GM21529 (cell line): ENCODE measurements at regions not wholly inside any gene's neighbourhood (a gene's known extent, or its start where the extent isn't known, plus 50 kb on each side); places are given as distances from the start of the nearest gene placed in this dataset.
"Not testable (repeated sequence)": the region's sequence is repeated elsewhere in the genome, so short reads cannot be mapped to it uniquely, and the experiment has no call there.

Source experiments
- ATAC-seq: cut with Tn5 transposase; IDR thresholded peaks from one replicate; pipeline ENCODE4 v1.9.1; 2021; ENCODE audit not compliant: unreplicated experiment

DNA sequence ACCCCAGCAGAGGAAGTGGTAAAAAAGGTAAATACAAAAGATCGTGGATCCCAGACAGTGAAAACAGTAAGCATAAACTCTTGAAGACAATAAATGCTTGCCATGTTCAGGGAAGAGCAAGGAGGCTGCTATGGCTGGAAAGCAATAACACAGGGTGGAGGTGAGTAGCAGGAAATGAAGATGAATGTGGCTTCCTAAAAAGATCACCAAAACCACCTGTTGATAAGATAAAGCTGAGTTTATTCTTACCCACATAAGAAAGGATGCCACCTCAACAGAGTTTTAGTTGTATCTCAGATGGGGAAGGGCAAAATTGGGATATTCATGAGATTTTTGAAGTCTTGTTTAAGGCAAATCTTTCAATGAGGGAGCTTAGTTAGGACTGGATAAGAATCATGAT is 273.3 kb downstream of the MSX2 start:
- no peak for ATAC-seq

DNA sequence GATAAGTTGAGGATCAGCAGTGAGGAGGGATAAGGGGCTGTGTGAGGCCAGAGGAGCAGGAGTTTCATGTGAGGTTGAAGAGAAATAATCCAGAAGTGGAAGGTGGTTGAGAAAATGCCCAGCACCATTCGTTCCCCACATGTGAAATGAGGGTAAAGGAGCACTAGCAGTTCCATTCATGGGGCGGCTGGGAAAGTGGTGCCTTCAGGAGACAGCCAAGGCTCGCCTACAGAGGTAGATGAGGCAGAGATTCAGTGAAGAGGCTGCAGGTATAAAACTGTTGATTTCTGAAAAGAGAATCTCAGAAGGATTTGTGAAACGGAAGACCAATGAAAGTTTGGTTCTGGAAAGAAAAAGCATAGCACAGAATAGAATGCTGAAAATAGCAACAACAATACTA is 272.6 kb downstream of the MSX2 start:
- no peak for ATAC-seq

DNA sequence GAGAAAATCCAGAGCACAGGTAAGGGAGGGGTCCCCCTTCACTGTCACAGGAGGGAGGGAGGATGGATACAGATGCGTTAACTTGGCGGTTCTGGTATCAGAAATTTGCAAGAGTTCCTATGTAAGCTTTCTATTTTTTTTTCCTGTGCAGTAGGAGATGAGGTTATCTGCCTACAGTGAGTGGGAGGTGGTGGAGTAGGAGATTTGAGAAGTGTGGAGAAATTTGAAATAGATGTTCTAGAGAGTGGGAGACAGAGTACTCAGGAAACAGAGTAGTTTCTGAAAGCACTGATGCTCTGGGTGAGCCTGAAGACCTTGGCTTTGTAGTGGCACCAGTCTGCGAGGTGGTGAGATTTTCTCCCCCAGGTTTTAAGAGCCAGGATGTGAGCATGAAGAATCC is 271.4 kb downstream of the MSX2 start:
- no peak for ATAC-seq

DNA sequence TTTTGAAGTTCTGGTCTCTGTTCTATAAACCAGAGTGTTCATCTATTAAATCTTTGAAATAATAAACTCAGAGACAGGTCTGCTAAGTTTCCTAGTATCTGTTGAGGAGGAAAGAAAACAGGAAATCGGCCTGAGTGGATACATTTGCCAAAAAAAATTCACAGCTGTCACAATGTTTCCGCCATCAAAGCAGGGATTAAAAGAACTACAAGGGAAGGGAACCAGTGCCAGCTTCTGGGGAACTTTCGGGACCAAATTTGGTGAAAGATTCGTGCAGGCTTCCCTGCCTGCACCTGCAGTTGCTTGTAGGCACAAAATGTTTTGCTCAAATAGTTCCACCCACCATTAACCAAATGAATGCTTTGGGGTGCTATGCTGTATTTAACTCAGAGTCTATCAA is 267.5 kb downstream of the MSX2 start:
- ATAC-seq: no peak

DNA sequence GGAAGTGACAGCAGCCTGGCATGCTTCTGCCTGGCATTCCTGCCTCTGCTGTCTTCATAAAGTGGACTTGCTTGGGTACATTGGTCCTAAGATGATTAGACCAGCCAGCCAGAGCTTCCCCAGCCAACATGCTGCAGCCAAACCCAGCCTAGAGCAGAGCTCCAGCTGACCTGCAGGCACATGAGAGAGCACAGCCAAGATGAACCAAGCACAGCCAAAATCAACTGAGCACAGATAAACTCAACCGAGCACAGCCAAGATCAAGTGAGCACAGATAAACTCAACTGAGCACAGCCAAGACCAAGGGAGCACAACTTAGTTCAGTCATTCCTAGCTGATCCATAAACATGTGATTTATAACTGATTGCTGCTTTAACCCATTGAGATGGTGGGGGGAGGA is 266.5 kb downstream of the MSX2 start:
- ATAC-seq: no peak

DNA sequence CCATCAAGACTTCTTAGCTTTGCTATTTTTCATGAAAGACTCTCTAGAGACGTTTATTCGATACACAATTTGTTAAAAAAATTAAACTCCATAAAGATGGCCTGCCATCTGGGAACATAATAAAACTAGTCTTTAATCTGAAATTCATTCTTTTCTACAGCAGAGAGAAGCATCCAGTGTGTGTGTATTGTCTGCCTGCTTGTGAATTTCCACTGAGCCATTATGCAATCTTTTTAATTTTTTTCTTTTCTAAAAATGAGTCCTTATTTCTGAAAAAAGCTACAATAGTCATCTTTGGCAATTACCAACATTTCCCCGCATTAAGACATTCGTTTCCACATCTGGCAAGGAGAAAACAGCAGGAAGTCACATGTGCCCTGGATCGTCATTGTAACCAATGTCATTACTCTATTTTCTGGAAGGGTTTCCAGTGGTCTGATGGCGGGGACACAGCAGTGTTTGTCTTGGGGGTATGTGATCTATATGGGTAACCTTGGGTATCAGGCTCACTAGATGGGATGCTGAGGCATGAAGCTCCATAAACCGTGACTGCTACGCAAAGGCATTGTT is 263.1 kb downstream of the MSX2 start:
- ATAC-seq: no peak

DNA sequence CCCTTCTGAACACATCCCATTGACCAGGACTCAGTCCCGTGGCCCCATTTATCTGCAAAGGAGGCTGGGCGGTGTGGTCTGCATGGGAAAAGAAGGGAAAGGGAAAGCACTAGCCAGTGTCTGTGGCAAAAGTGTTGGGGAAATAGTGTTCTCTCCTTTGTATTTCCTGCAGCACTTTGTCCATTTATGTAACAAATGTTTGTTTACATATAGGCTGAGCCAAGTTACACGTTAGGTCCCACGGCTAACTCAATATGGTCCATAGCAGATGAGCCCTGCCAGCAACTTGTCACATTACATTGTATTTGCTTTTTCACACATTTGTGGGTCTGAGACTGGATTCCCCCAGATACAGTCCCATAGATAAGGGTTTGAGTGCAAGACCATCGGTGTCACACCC is 260.5 kb downstream of the MSX2 start:
- no peak for ATAC-seq

DNA sequence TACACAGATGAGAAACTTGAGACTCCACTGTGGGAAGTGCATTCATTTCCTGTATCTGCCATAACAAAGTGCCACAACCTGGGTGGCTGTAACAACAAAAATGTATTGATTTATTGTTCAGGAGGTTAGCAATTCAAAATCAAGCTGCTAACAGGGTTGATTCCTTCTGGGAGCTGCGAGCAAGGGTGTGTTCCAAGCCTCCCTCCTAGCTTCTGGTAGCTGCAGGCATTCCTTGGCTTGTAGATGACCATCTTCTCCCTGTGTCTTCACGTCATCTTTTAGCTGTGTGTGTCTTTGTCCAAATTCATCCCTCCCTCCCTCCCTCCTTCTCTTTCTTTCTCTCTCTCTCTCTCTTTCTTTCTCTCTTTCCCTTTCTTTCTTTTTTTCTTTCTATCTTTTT is 258.1 kb downstream of the MSX2 start:
- ATAC-seq: no peak

DNA sequence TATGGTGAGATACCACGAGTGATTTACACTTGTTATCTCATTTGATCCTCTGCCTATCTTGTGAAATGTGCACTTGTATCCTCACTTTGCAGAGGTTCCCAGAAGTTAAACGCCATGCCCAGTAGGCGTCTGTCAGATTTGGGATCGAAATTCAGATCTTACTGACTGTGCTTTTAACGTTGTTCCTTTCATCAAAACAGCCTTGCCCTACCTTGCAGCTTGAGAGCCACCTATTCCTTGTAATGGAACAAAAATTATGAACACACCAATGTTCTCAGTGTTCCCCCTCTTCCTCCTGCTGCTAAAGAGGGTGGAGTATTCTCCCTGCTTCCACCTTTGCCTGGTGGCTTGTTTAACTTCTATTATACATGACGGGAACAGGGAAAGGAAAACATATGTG is 257.0 kb downstream of the MSX2 start:
- ATAC-seq: no peak

DNA sequence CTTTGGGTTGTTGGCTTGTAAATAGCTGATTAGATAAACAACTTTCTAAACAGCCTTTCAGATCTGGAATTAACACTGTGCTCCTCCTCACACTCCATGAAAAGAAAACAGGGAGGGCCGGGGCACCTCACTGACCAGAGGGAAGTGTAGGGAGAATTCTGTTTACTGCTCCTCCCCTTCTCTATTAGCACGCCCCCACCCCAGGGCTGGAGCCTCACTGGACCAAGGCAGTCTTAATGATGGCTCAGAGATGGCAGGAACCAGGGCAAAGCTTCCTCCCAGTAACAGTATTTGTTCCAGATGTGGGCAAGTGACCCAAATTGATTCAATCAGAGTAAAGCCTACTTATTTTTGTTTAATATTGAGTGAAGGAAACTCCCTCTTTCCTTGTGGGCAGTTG is 256.6 kb downstream of the MSX2 start:
- ATAC-seq: no peak

DNA sequence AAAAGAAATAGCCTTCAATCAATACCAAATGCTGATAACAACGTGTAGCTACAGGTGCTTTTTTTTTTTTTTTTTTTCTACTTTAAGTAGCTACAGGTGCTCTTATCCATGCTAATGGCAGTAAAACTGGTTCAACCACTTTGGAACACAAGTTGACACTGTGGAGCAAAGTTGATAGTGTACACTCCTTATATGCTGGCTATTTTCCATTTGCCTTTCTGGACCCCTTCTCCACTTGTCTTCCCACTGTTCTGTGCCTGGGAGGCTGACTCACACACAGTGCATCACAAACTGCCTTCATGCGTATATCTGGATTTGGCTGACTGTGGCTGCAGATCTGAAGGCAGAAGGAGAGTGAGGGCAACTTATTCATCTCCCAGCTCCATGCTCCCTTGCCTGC is 247.9 kb downstream of the MSX2 start:
- no peak for ATAC-seq

DNA sequence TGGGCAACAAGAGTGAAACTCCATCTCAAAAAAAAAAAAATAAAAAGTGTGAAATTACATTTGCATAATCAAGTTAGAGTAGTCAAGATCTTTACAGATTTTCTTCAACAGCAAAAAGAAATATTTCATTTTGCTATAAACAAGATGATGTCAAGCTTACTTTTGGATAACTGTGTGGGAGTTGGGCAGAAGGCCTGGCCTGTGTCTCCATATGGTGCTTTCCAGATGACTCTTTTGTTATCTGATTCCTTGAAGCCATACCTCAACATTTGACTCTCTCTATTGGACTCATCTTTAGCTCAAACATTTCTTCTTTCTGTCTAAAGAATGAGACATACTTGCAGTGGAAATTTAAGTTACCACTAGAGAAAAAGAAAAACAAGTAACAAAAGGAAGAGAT is 246.8 kb downstream of the MSX2 start:
- ATAC-seq: no peak

DNA sequence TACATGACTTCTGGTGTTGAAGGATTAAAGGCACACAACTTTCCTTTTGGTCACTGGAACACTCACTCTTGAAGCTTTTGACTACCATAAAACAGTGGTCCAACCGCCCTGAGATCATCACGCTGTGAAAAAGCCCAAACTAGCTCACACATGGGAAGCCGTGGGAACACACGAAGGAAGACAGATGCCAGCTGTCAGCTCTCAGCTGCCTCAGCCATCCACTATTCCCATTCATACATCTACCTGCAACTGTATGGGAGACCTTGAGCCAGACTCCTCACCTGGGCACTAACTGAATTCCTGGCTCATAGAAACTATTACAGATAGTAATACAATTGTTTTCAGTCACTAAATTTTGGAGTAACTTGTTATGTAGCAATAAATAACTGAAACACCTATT is 246.1 kb downstream of the MSX2 start:
- no peak for ATAC-seq

DNA sequence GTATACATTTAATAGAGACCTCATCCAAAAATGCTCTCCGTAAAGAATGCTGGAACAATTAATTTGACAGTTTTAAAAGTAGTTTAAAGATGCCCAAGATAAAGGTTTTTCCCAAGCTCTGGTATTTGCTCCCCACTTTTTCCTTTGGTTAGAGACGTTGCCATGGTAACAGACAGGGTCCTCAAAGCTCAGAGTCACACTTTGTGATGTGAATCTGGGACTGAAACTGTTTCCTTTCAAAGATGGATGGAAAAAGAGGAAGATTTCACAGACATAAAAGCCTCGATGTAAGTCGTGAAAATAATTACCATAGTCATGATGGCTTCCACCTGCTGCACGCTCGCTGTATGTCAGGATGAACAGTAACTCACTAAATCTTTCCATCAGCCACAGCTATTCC is 229.5 kb downstream of the MSX2 start:
- no peak for ATAC-seq

DNA sequence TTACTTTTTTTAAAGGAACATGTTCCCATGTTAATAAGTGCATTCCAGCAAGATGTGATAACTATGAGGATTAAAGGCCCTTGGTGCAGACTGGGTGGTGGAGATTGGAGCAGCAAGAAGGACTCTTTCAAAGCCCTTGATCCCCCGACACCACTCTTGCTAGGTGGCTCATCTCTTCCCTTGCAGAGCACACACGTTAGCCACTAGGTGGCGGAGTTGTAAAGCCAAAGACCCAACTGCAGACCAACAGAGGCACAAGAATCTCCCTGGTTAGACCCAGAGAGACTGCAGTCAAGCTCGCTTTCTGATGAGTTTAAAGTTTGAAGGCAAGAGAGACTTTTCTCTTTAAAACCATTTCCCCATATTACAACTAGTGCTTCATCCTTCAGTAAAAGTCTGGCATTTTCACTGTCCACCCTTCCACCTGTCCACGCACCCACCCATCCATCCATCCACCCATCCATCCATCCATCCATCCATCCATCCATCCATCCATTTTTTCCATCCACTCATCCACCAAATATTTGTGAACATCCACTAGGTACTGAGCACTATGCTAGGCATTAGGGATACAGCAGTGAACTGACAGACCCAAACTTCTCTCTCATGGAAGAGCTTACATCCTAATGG is 226.9 kb downstream of the MSX2 start:
- peak; percentile 69 for ATAC-seq

DNA sequence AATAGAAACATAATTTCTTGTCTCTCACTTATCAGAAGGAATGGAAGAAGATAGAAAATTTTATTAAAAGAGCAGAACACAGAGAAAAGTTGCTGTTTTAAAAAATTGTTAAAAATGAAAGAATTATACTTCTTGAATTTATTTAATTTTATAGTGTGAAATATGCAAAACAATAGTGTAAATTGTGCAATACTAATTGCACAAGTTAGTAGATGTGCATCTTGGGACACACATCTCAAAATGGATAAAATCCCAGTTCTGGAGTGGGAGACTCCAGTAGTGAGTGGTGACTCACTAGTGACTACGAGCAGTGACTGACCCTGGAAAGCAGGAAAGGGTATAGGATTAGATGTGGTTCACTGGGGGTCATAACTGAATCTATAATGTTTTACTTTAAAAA is 223.2 kb downstream of the MSX2 start:
- ATAC-seq: no peak

DNA sequence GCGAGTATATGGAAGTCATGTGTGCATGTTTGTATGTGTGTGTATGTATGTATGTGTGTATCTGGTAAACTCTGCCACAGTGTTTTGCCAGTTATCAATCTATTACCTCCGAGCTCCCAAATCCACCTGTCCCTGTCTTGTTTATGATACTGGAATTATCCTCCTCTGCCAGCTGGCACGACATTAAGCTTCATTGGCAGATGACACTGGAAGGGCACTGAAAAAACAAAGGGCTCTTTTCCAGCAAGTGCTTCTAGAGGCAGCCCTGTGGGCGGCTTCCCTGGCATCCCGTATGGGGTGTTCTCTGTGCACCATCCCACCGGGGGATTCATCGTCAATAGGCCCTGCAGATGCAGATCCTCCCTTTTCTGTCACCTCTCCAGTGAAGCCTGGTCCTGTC is 221.5 kb downstream of the MSX2 start:
- ATAC-seq: no peak

DNA sequence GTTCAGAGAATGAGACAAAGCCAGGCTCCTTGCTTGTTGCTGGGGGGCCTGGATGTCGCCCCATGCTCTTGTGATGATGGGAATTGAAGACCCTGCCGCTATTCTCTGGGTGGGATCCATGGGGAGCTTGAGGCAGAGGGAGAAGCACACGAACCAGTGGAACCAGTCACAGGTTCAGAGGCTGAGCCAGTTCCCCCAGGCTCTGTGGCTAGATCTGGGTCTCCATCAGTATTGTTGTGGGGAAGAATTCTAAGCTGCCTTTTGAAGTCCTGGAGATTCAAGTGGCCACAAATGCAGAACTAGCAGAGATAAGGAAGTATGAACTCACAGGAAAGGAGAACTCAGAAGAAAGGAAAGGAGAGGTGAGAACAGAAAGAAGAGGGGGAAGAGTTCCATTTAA is 219.4 kb downstream of the MSX2 start:
- ATAC-seq: no peak

DNA sequence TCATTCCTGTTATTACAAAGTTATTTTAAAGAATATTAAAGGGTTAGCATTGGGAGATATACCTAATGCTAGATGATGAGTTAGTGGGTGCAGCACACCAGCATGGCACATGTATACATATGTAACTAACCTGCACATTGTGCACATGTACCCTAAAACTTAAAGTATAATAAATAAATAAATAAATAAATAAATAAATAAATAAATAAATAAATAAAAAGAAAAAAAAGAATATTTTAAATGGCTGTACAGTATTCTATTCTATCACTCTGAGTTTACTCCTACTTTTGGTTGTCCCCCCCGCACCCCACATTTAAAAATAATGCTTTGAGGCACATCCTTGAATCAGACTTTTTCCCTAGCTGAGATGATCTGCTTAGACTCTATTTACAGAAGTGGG is 218.6 kb downstream of the MSX2 start:
- not testable (repeated sequence) for ATAC-seq

DNA sequence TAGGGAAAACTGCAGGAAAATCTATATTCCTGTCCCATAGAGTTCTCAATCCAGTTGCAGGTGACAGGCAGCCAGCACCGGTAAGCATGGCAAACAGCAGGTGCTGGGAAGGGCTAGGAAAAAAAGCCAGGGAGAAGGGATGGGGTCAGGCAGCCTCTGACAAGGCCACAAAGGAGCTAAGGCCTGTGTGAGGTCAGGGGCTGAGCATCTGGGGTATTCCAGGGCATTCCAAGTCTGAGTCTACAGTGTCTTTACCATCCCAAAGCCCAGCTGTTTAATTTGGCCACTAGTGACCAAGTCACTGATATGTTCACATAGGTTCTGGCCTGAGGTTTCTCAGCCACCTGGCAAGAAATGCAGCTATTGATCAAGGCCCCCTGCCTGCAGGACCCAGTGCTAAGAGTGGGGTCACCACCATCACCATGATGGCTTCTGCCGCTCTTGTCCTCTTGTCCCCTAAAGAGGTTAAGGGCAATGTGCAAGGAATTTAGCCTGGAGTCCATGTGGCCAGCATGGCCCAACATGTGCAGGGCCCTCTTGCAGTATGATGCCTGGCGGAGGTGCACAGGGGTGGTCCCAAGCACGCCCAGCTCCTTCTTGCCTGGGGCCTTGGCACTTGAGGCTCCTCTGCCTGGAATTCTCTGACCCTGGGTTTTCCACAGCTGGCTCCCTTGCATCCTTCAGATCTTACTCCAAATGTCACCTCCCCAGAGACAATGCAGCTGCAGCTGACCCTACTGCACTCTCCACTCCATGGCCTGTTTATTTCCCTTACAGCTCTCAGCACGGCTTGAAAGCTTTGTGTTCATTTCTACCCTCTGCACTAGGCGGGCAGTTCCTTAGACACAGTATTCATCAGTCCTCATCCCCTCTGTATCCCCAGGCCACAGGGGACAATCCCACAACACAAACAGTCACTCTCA is 213.1 kb downstream of the MSX2 start:
- ATAC-seq: no peak

DNA sequence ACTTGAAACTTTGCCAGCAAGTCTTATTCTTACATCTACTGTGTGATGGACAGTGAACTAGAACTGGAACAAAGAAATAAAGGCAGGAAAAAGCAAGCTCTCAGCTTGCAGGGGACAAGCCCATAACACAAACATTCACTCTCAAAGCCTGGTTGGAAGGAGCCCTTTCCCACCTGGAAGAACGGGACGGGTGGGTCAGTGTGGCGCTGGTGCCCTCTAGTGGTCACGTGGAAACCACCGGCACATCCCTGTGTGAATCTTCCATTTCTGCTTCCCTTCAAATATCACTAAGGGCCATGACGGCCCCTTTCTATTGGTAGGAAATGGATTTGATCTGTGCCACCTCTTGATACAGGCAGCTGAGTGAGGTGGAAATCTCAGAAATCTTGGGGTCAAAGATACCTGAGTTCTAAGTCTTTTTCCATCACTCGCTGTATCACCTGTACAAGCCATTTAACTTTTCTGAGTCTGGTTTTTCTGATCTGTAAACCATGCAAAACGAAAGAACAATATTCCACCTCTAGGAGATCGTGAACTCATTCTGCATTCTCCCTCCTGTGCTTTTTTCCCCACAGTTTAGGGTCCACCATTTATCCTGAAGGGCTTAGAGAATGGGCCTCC is 211.6 kb downstream of the MSX2 start:
- peak; percentile 62 for ATAC-seq

DNA sequence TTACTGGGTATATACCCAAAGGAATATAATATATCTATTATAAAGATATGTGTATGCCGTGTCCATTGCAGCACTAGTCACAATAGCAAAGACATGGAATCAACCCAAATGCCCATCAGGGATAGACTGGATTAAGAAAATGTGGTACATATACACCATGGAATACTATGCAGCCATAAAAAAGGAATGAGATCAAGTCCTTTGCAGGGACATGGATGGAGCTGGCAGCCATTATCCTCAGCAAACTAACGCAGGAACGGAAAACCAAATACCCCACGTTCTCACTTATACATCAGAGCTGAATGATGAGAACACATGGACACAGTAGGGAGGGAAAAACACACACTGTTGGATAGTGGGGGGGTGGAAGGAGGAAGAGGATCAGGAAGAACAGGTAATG is 206.7 kb downstream of the MSX2 start:
- ATAC-seq: not testable (repeated sequence)
